ENCODE measurements at regions not wholly inside any gene's neighbourhood (a gene's known extent, or its start where the extent isn't known, plus 50 kb on each side); places are given as distances from the start of the nearest gene placed in this dataset.

DNA sequence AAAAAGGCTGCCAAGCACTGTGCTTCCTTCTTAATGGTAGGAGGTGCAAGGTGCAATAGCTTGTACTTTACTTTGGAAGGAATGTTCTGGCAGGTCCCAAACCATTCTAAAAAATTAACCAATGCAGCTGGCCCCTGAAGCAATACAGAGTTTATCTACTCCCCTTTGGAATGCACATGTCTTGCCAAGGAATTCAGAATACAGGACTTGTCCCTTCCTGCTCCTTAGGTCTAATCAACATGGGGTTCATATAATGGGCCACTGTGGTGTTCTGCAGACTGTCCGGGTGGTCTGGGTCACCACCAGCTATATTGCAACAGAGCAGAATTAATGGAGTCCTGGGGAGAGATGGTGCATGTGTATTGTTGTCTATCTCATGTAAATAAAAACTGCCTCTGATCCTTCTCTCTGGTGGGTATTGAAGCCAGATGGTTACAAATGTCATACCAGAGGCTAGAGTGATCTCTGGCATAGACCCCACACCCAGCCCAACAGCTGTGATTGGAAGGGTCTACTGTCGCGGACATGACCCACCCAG is 112.8 kb downstream of the RIPK4 start:
- DNase-seq, result no peak

DNA sequence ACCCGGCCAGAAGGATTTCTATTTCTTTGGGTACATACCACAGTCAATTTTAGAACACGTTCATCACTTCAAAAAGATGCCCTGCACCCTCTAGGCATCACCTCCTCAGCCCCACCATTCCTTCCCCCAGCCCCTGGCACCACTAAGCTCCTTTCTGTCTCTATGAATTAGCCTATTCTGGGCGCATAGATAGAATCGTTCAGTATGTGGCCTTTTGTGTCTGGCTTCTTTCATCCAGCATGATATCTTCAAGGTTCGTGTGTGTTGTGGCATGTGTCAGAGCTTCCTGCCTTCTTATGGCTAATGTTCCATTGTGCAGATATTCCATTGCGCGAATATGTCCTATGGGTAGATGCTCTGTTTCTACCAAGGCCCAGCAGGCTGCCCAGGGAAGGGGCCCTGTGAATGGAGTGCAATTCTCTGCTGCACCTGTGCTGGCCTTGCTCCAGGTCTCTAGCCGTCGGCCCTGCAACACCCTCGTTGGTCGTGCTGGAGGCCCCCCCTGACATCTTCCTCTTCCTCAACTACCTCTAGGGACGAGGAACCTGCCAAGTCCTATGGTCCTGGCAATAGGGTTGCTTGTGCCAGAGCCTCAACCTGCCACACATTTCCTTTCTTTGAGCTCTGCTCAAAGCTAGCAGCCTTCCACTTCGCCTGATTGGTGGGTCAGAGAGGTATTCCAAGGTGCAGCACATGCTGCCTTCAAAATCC is 113.5 kb downstream of the RIPK4 start:
- DNase-seq, result no peak

DNA sequence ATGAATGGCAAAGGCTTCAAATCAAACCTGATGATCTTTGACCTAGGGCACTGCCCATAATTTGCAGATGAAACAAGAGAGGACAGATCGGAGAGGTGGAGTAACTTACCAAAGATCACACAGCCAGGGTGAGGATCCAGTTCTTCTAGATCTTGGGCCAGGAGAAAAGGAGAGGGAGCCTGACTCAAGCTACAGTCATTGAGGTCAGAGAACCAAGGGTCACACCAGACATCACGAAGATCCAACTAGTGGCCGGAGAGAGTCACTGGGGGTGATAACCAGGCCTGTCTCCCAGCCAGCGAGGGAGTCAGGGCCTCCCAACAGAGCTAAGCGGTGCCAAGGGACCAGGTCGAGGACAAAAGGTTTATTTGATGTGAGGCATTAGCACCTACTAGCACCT is 115.0 kb downstream of the RIPK4 start:
- no peak for DNase-seq

DNA sequence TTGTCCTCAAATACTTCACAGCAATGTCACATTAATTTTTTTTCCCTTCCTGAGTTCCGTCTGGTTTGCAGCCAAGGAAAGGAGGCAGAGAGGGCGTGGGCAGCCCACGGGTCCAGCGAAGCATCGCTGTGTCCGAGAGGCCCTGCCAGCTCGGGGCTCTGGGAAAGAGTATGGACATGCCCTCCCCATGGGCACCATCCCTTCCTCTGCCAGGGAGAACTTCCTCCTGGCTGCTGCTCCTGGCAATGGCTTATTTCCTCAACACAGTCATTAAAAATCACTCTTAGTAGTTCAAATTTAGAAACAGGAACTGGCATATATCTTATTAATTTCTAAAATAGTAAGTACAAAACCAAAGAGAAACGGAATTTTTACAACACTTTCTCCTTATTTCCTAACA is 115.4 kb downstream of the RIPK4 start:
- no peak for DNase-seq

DNA sequence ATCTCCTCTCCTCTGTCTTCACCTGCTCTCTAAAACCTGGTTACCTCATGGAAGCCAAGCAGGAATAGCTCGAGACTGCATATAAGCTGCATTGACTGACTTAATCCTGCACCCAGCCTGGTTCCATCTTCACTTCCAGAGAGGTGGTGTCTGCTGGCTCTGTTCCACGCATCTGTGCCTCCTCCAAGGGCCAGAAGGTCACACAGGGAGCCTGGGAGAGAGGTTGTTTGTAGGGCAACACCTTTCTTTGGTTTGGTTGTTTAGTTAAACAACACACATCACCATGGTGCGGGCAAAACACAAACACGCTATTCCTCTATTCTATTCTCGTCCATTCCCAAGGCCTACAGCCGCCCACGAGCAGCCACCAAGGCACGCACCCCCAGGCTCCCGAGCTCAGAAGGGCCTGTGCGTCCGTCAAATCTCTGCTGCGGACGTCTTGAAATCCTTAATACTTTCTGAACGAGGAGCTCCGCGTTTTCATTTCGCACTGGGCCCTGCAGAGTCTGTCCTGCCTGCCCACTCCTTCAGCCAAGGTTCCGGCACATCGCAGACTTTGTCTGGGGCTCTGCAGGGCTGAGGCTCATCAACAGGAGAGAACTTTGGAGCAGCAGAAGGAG is 116.2 kb downstream of the RIPK4 start:
- no peak for DNase-seq

DNA sequence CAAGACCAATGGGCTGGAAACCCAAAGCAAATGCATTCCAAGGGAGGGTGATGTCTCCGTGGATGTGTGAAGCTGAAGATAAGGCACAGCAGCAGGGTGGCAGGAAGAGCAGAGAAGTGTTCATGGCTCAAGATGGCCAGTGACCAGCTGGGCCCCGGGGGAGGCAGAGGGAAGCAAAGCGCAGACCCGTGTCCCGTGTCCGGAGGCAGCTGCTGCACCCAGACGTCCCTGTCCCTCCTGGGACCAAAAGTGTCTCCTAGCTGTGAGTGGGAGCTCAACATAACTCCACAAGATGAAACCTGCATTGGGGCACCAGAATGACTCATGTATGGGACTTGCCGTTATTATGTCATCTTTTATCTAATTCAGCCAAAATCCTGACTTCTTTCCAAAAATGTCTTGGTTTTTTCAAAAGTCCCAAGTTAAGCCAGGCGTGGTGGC is 118.2 kb downstream of the RIPK4 start:
- no peak for DNase-seq

DNA sequence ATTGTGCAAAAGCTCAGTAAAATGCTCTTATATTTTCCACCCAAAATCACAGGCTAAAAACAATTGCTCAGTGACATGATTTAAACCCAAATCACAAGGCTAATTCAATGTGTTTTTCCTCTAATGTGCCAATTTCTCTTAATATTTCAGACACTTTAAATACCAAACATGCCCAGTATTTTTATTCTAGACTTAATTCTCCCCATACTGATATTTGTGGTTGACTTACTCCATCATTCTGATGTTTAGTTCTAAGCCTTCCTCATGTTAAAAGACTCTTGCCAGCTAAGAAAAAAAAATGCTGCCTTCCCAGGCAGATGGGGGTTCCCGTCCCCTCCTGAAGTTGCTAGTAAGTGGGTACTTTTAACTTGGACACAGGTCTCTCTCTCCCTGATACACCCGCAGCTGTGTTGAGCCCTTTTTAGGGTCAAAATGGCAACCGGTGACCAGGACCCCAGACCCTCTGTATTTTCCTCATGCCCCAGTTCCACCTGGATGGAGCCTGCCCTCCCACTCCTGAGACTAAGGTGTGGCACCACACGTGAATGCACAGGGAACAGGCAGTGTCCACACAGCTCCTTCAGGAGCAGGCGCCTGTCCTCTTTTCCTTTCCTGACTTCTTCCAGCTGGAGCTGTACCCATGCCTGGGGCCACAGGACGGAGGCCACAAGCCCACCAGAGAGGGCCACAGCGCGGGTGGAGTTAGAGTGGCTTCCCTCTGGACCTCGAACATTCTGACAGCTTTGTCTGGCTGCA is 118.9 kb downstream of the RIPK4 start:
- DNase-seq, result no peak

DNA sequence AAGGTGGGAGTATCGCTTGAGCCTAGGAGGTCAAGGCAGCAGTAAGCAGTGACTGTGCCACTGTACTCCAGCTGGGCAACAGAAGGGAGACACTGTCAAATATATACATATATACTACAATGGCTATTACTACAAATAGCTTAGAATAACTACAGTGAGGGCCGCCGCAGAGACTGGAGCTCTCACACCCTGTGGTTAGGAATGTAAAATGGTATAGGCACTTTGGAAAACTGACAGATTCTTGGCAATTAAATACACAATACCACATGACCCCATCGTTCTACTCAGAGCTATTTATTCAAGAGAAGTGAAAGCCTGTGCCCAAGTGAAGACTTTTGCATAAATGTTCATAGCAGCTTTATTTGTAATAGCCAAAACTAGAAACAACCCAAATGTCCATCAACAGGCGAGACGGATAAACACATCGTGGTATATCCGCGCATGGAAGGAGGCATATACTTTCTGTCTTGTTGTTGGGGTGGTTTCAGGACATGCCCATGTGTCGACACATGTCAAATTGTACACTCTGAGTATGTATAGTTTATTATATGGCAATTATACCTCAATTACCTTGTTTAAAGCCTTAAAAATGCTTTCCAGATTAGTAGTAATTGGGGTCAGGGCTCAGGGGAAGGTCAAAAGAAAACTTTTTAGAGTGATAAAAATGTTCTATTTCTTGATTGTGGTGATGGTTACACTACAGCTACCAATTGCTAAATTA is 123.4 kb downstream of the RIPK4 start:
- no peak for DNase-seq

DNA sequence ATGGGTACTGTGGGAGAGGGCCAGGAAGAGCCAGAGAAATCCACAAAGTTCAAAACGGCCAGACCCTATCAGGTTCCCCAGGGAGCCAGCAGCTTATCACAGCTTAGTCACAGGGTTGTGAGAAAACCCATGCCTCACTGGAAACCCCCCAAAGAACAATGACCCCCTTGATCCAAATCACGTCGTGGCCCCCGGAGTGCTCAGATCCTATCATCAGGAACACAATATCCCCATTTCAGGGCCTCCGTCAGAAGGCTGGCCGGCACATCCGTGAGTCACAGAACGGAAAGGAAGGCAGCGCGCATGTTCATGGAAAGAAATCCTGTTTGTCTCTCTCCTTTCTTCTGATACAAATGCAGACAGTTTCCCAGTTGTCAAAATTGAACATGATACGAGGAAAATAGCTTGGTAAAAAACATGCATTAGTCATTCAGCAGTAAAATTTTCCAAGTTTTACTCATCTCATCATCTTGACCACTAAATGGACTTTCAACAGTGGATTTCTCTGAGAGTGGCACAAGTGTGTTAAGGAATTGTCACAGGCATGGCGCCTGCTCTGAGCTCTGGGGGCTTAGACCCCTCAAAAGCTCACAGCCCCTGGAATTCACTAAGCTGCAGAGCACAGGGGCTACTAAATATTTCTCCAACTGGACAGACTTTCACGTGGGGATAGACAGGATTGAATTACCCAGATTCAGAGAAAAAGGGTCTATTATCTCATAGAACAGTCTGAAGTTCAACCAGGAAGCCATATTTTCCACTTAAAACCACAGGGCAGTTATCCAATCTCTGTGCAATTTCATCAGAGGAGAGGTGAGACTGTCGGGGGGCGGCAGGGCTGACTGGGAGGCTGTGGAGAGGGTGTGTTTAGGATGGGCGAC is 124.8 kb downstream of the RIPK4 start:
- peak in 13 of 51 donors; percentile 4 to 47 (median 5) for DNase-seq

DNA sequence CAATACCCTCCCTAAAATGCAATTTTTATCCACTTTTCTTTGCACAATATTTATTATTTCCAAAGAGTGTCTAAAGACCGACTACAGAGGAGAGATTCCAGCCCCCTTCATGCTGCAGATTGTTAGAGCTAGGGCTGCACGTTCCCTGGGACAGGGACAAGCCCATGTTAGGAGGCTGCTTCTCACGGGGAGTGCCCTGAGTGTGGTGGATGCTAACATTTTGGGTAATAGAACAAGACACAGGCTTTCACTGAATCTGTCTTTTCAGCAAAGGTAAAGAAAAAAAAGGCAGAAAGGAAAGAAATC is 125.4 kb downstream of the RIPK4 start:
- DNase-seq, result no peak

DNA sequence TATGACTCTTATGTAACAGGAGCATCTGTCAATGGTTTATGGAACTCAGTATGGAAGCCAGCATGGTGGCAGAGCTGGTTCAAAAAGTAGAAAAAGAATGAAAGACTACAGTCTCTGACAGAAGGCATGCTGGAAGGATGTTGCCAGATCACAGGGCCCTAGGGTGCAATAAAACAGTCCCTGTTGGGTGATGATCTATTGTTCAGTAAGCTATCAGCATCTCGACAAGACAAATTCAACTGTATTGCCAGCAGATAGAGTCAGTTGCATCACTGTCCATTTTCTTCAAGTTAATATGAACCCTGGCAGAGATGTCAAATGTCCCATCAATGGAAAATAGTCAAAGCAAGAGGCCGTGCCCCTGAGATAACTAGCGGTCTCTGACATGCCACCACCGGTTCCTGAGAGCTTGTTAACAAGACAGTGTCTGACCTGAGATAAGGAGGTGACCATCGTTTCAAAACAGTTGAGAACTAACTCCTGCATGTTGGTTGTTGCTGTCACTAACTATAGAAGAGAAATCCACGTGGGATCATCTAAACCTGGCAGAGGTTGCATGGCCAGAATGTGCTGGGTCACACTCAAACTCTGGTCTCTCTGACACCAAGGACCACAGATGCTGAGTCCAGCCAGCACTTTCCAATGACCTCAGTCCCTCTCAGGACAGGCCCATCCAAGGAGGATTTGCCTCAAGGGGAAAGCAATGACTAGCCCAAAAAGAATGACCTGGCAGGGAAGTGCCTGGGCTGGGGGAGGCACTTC is 125.9 kb downstream of the RIPK4 start:
- DNase-seq, result no peak

DNA sequence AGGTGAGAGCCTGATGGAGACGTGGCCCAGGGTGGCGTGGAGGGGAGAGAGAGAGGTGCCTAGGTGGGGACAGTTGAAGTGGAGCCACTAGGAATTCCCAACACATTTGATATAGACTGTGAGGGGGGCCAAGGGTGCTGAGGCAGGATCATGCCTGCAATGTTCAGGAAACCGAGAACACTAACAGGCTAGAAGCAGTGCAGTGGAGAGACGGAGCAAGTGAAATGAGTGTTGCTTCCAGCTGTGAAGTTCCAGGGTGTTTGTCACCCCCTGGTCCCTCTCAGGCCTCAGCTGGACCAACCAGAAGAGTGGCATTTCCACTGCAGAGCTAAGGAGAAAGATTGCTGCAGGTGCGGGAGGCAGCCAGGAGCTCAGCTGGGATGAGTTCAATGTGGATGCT is 127.1 kb downstream of the RIPK4 start:
- no peak for DNase-seq

DNA sequence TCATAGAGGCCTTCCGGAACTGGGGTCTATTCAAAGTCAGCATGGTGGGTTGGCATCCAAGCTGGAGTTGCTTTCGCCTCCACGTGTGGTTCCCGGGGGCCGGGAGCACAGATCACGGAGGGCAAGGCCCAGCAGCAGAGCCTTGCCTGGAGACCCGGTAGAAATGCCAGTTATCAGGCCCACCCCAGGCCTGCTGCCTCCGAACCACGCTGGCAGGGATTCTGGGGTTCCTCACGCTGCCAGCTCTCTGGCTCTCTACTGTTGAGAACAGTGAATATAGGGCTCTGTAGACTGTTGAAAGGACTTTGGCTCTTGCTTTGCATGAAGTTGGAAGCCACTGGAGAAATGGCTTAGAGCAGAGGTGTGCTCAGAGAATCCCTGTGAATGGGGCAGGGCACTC is 127.5 kb downstream of the RIPK4 start:
- no peak for DNase-seq

DNA sequence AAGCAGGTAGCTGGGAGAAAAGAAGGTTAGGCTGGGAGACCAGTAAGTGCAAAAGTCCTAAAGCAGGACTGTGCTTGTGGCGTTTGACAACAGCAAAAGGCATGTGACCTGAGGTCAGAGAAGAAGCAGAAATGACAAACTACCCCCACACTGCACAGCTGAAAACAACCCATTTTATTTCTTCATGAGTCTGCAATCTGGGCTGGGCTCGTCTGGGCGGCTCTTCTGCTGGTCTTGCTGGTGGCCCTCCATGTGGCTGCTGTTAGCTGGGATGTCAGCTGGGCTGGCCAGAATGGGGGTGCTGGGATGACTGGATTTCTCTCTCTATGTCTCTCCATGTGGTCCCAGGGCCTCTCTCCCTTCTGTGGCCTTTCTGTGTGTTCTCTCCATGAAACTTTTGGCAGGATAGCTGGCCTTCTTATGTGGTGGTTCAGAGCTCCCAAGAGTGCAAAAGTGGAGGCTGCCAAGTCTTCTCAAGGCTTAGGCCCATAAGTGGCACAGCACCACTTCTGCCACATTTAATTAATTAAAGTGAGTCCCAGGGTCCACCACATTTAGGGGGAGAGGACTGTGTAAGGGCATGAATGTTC is 128.6 kb downstream of the RIPK4 start:
- DNase-seq, result no peak

DNA sequence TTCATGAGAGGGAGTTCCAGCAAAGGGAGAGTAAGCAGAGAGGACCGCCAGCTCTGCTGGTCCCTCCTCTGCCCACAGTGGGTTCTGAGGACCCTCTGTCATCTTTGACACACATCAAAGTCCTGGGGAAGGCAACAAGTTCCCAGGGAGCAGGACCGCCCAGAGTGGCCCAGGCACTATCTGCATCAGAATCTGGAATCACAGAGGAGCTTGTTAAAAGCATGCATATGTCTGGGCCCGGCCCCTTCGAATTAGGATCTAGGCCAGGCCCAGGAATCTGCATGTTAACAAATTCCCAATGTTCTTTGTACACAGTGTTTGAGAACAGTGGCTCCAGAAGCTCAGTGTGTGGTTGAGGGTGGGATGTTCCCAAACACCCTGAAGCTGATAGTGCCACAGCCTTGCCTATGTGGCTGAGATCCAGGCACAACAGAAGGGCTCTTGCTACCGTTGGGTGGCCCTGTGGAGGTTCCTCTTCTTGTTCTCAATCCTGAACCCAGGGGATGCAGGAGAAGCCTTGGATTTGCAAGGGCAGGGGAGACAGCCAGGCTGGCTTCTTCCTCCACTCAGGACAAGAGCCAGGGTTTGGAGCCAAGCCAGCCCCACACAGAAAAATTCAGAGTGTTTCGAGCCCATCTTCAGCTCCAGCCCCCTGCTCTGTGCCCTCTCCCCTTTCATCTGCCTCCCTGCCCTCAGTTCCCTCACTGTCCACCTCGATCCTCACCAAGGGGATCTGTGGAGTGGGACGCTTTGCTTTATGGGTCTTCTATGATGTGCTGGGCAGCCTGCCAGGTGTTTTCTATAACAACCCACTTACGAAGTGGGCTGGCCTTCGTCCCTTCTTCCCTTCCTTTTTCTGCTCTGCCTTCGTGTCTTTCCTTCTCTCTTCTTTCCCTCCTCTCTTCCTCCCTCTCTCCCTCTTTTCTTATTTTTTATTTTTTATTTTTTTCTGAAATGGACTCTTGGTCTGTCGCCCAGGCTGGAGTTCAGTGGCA is 129.0 kb upstream of the TMPRSS2 start:
- no peak for DNase-seq

DNA sequence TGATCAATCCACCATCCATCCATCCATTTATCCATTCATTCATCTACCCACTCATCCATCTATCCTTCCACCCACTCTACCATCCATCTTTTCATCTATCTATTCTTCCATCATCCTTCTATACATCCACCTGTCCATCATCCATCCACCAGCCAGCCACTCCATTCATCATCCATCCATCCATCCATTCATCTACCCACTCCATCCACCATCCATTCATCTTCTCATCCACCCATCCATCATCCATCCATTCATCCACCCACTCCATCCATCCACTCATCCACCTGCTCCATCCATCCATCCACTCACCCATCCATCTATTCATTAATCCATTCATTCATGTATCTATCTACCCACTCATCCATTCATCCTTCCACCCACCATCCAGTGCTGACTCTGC is 127.9 kb upstream of the TMPRSS2 start:
- DNase-seq, result no peak

DNA sequence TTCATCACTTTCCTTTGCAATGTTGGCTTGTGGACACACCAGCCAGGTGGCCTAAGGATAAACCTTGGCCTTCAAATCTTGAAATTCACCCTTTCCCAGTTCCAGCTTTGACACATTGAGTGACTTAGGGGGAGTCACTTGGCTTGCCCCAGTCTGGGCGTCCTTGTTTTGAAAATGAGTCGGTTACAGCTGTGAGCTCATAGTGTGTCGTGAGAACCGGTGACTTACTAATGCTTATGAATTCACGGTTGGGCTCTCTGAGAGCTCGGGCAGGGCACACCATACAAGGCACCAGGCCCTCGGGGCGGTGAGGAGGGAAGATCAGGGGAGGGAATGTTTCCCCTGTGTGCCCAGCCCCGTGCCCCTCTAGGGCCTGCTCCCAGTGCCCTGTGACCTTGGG is 126.9 kb upstream of the TMPRSS2 start:
- DNase-seq, result no peak

DNA sequence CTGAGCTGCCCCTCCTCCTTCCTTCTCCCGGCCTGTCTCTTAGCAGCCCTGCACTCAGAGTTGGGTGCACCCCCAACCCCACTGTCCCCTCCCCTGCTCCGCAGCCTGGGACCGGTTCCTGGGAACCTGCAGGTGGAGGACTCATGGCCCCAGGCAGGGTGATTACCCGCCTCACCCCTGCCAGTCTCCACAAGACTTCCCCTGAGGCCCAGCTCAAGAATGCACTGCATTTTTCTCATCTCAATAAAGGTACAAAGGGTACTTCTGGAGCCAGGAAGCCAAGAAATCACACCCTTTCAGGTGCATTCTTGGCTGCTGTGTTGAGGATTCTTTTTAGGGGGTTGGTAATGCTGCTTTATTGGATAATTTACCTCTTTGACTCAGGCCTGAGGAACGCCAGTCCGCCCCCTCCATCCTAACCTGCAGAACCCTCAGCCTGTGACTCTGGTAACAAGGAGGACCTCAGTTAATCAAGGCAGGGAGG is 126.3 kb upstream of the TMPRSS2 start:
- DNase-seq, result no peak
